AG09309 (cell line): ENCODE measurements at regions not wholly inside any gene's neighbourhood (a gene's known extent, or its start where the extent isn't known, plus 50 kb on each side); places are given as distances from the start of the nearest gene placed in this dataset.

Source experiments
- DNase-seq: peaks from one replicate; pipeline ENCODE4 v3.0.0-alpha.2; 2010; ENCODE audit warnings: low read depth
- H3K4me3 ChIP-seq: 2 replicates; pipeline ENCODE4 v1.5.1; 2011; ENCODE audit warnings: mild to moderate bottlenecking, low read depth, low read length, moderate library complexity; ENCODE audit not compliant: control insufficient read depth
- TF ChIP-seq, protein P1 (sequence below): IDR thresholded peaks from 2 replicates; pipeline ENCODE4 v1.5.1; 2011; ENCODE audit warnings: mild to moderate bottlenecking, low read depth, low read length, inconsistent platforms; ENCODE audit not compliant: insufficient read depth, control insufficient read depth; ENCODE audit errors: missing control alignments

DNA sequence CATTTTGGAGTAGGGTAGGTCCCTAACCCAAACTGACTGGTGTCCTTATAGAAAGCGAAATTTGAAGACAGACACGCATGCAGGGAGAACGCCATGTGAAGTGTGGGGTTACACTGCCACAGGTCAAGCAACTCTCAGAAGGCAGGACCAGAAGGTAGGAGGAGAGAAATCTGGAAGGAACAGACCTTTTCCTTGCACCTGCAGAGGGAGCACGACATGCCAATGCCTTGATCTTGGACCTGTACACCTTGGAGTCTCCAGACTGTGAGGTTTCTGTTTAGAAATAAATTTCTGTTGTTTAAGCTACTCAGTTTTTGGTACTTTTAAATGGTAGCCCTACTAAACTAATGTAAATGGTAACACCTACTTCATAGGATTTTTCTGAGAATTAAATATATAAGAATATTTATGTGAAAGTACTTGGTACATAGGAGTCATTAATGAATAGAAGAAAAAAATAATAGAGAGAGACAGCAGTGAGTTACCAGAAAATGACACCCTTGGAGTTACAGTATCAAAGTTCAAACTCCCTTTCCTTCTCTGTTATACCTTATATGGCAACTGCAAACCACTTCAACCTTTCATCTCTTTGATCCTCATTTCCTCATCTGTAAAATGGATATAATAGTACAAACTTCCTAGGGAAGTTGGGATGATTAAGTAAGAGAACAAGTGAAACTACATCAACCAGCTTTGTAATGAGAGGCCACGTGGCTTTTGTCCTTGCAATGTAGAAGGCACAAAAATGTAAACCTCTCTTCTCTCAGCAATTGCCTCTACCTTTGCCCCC, 184.9 kb upstream of the PARD3B start:
- H3K4me3 ChIP-seq, result no peak overlapping the region
- no peak for DNase-seq
- TF ChIP-seq, protein P1, sequence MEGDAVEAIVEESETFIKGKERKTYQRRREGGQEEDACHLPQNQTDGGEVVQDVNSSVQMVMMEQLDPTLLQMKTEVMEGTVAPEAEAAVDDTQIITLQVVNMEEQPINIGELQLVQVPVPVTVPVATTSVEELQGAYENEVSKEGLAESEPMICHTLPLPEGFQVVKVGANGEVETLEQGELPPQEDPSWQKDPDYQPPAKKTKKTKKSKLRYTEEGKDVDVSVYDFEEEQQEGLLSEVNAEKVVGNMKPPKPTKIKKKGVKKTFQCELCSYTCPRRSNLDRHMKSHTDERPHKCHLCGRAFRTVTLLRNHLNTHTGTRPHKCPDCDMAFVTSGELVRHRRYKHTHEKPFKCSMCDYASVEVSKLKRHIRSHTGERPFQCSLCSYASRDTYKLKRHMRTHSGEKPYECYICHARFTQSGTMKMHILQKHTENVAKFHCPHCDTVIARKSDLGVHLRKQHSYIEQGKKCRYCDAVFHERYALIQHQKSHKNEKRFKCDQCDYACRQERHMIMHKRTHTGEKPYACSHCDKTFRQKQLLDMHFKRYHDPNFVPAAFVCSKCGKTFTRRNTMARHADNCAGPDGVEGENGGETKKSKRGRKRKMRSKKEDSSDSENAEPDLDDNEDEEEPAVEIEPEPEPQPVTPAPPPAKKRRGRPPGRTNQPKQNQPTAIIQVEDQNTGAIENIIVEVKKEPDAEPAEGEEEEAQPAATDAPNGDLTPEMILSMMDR, result no peak

DNA sequence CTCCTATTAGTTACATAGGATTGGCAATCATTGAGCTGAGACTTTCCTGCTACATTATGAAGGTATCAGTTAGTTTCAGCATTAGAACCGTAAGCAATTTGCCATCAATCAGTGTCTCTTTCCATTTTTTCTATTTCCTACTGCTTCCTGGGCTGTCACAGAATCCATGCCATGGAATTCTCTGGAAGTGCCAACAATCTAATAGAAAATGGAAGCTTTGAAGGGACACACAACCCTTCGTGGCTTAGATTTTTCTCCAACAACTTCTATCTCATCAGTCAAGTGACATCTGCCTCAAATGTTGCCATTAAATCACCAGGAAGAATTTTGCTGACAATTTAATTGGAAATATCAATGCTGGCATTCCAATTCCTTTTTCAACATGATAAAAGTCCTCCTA, 183.5 kb upstream of the PARD3B start:
- TF ChIP-seq, protein P1, result no peak
- no peak overlapping the region for H3K4me3 ChIP-seq
- no peak for DNase-seq

DNA sequence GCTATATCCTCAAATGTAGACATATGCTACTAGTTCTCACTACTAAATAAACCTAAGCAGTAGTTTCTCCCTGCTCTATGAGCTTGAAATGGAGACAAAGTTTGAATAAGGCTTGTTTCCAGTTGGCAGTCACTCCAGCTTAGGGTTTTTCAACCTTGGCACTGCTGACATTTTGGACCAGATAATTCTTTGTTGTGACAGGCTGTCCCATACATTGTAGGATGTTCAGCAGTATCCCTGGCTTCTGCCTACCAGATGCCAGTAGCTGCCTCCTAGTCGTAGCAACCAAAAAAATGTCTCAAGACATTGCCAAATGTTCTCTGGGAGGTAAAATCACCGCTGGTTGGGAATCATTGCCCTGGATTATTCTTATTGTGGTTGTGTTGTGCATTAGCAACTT, 182.7 kb upstream of the PARD3B start:
- no peak for DNase-seq
- no peak overlapping the region for H3K4me3 ChIP-seq
- TF ChIP-seq, protein P1, result no peak

DNA sequence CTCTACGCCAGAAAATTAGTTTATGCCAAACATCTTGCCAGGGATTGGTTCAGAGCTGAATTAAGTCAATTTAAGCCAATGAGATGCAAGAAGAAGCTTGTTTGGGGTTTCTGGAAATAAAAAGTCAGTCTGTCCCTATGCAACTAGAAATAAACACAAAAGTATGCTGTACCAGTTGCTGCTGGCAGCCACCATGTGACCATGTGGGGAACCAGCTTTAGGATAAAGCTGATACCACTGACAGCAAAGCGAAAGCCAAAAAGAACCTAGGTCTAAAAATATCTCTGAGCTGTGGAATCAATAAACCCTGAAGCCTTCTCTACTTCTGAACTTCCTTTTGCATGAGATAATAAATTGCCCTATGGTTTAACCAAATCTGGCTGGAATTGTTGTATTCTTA, 181.8 kb upstream of the PARD3B start:
- TF ChIP-seq, protein P1, result no peak
- H3K4me3 ChIP-seq, result no peak overlapping the region

DNA sequence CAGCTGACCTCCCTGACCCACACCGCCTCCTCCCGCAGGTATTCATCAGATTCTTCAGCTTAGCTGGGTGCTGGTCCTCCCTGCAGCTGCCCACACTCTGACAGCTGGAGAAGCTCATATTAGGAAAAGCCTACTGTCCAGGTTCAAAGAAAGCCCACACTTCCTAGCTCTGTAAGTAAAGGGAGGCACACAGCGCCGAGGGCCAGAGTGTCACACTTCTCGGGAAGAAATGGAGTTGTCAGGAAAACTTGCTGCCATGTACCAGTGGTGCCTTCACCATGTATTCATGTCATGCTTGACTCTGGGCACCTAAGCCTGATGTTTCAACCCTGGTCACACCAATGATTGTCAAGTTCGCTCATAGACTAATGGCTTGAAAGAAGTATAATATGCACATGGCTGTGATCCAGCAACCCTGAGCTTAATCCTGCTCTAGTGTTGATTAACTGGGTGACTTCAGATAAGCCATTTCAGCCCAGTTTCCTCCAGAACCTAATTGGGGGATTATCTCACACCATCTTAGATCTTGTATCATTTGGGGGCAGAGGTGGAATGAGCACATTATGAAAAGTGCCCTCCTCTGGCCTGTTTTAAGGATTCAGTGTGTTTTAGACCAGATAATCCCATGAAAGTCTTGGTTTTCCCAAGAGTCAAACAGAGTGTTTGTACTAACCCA, 180.3 kb upstream of the PARD3B start:
- TF ChIP-seq, protein P1, result no peak
- DNase-seq, result no peak
- H3K4me3 ChIP-seq, result no peak overlapping the region

More for the DNA sequence above, 181.8 kb upstream of the PARD3B start:
- DNase-seq, result no peak

DNA sequence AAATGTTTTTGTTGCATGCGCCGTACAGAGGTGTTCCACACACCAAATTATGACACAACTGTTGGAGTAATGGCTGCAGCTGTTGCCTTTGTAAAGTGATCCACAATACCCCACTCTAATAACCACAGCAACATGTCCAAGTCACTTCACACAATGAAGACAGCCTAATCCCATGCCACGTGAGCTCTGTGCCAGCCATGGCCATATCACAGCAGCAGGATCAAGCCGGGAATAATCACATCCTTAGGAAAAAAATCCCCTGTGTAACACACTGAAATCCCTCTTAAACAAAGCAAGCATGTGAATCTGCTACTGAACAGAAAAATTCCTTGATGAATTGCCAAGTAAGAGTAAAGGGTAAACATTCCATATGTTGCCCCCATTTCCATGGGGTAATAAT, 179.5 kb upstream of the PARD3B start:
- no peak overlapping the region for H3K4me3 ChIP-seq
- DNase-seq, result no peak
- TF ChIP-seq, protein P1, result no peak
